ENCODE measurements at regions not wholly inside any gene's neighbourhood (a gene's known extent, or its start where the extent isn't known, plus 50 kb on each side); places are given as distances from the start of the nearest gene placed in this dataset.

- Histone ChIP-seq H3K27me3 (replicated peaks in 1 of 4; ENCODE audit: control insufficient read depth in 3 of 4, extremely low read depth in 1 of 4, insufficient read depth in 3 of 4, low read length in 3 of 4) (no peaks in the 10 kb centered on the region), H4K91ac (replicated peaks; ENCODE audit: insufficient read length, low read length) (no peak overlapping the region), H3K4me3 (ENCODE audit: extremely low read depth in 1 of 4, insufficient read depth in 2 of 4, low read depth in 3 of 4, low read length in 4 of 4) (no peak overlapping the region), H3K4ac (replicated peaks; ENCODE audit: insufficient read length, low read depth, low read length) (no peak overlapping the region), H3K79me2 (ENCODE audit: control insufficient read depth in 1 of 2, insufficient read depth in 2 of 2, low read length in 2 of 2) (no peaks in the 10 kb centered on the region), H3K23ac (ENCODE audit: insufficient read length) (no peak overlapping the region), H2AFZ (ENCODE audit: low read length) (no peak overlapping the region), H3K9ac (replicated peaks in 1 of 4; ENCODE audit: extremely low read depth in 1 of 4, low read depth in 3 of 4, low read length in 3 of 4) (no peak overlapping the region), H2BK20ac (ENCODE audit: low read length) (no peak overlapping the region), H4K20me1 (replicated peaks in 1 of 2; ENCODE audit: control insufficient read depth in 1 of 2, insufficient read depth in 2 of 2, low read length in 2 of 2) (no peaks in the 10 kb centered on the region), H2BK120ac (replicated peaks; ENCODE audit: low read depth, low read length) (no peak overlapping the region), H3K4me2 (ENCODE audit: insufficient read depth in 1 of 2, low read depth in 2 of 2, low read length in 2 of 2) (no peak overlapping the region), H4K8ac (ENCODE audit: extremely low read depth, insufficient read depth, low read length) (no peak overlapping the region), H2BK12ac (ENCODE audit: low read depth, low read length) (no peak overlapping the region), H2AK5ac (ENCODE audit: low read depth, low read length) (no peak overlapping the region), H2BK15ac (ENCODE audit: low read length) (no peak overlapping the region), H2BK5ac (ENCODE audit: low read depth, low read length) (no peak overlapping the region), H3K18ac (ENCODE audit: extremely low read depth, low read length) (no peak overlapping the region), H4K5ac (ENCODE audit: insufficient read length, low read depth, low read length) (no peak overlapping the region), H3K36me3 (ENCODE audit: control insufficient read depth in 2 of 4, insufficient read depth in 4 of 4, low read length in 3 of 4) (no peaks in the 10 kb centered on the region), H3K23me2 (ENCODE audit: low read depth, low read length) (no peaks in the 10 kb centered on the region; the same call in 1 of the 2 replicates), H3K27ac (ENCODE audit: low read depth, low read length) (no peak overlapping the region), H3K9me3 (ENCODE audit: insufficient read depth in 2 of 2, low read depth in 1 of 2, low read length in 1 of 2) (no peaks in the 10 kb centered on the region), H3K4me1 (replicated peaks in 1 of 4; ENCODE audit: control insufficient read depth in 3 of 4, insufficient read depth in 4 of 4, low read length in 3 of 4) (no peaks in the 10 kb centered on the region), H3K56ac (replicated peaks; ENCODE audit: insufficient read length, low read depth, low read length) (no peak overlapping the region), H3K79me1 (ENCODE audit: low read depth, low read length) (no peaks in the 10 kb centered on the region), H3K14ac (ENCODE audit: insufficient read length) (no peak overlapping the region)
- WGBS, 2 experiments (ENCODE audit: extremely low coverage in 1 of 2, insufficient coverage in 1 of 2, insufficient read length in 1 of 2, insufficient replicate concordance in 2 of 2, low coverage in 1 of 2, low lambda C conversion rate in 2 of 2, missing lambda C conversion rate in 1 of 2), result 88% methylated on average over 2 of the region's 2 CpGs; no CpG with 5 or more reads in 1 of the 2 experiments
- FAIRE-seq, result no peak
- CTCF ChIA-PET (ENCODE audit: partially characterized antibody), result interaction anchor here (0.6 kb wide), 2 partner anchors 126 to 375 kb away, joined by 3 to 4 read pairs; no protein-coding TSS in a partner anchor
- POLR2A ChIA-PET (ENCODE audit: partially characterized antibody), result no interaction called here
- no peak for DNase-seq (ENCODE audit: low read depth in 1 of 2, low spot score in 2 of 2)
- TF ChIP-seq CHD2 (IDR thresholded peaks at IDR 0.05; ENCODE audit: low read length) (no peak), MAFK (IDR thresholded peaks at IDR 0.05; ENCODE audit: low read depth, low read length) (no peak), TCF12 (IDR thresholded peaks at IDR 0.05; ENCODE audit: low read depth, low read length) (no peak), SIRT6 (IDR thresholded peaks at IDR 0.05; ENCODE audit: low read length) (no peak), EZH2 (IDR thresholded peaks at IDR 0.05; ENCODE audit: low read depth, low read length, severe bottlenecking) (no peak), RAD21 (IDR thresholded peaks at IDR 0.05 in 1 of 2, conservative IDR thresholded peaks at IDR 0.05 in 1 of 2; ENCODE audit: low read depth in 2 of 2, low read length in 2 of 2) (no peak), MAX (IDR thresholded peaks at IDR 0.05) (no peak), GTF2F1 (IDR thresholded peaks at IDR 0.05; ENCODE audit: borderline replicate concordance, low read depth, low read length) (no peak), CTBP2 (IDR thresholded peaks at IDR 0.05; ENCODE audit: borderline replicate concordance, insufficient read depth, insufficient read length, low read length) (no peak), SIX5 (IDR thresholded peaks at IDR 0.05; ENCODE audit: low read depth, low read length) (no peak), PHF8 (conservative IDR thresholded peaks at IDR 0.05; ENCODE audit: low read depth, low read length) (no peak), ASH2L (IDR thresholded peaks at IDR 0.05; ENCODE audit: low read length) (no peak), SUZ12 (IDR thresholded peaks at IDR 0.05; ENCODE audit: low read length) (no peak), KDM4A (IDR thresholded peaks at IDR 0.05; ENCODE audit: low read depth, low read length, severe bottlenecking) (no peak)
Measured at GRCh38 chr1:56302878-56303277, 276.5 kb downstream of the PLPP3 start.
